Amniotic epithelial cell (primary cell): ENCODE measurements at regions not wholly inside any gene's neighbourhood (a gene's known extent, or its start where the extent isn't known, plus 50 kb on each side); places are given as distances from the start of the nearest gene placed in this dataset.
"Not testable (repeated sequence)": the region's sequence is repeated elsewhere in the genome, so short reads cannot be mapped to it uniquely, and the experiment has no call there.

Source experiments
- DNase-seq: peaks from one replicate; pipeline ENCODE4 v3.0.0-alpha.2; 2010; ENCODE audit warnings: low read depth

DNA sequence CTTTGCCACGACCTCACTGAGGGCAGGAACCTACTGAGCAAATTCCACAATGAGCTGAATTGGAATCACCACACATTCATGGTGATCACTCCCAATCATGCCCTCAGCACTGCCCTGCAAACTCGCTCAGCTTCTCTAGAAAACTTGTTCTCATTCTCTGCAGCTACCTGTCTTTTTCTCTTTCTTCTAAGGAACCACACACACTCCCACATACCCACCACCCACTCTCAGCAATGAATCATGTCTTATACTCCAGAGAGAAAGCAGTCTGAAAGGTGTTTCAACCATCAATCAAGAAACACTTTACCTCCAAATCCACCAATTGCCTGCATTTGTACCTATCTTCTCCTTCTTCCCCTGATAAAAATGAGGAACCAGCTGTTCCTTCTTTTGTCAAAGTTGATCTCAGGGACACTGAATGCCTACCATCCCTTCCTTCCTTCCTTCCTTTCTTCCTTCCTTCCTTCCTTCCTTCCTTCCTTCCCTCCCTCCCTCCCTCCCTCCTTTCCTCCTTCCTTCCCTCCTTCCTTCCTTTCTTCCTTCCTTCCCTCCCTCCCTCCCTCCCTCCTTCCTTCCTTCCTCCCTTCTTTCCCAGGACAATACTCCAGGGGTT, 84.6 kb upstream of the SGK1 start:
- no peak for DNase-seq

- no peak for DNase-seq
These were observed 83.0 kb upstream of the SGK1 start for GRCh38 chr6:134400941-134401340.

- no peak for DNase-seq
These were observed 80.5 kb upstream of the SGK1 start for GRCh38 chr6:134398453-134398852.

- DNase-seq: no peak
These were observed 79.8 kb upstream of the SGK1 start for GRCh38 chr6:134397676-134398075.

- no peak for DNase-seq
These were observed 77.0 kb upstream of the SGK1 start for GRCh38 chr6:134394905-134395304.

GRCh38 chr6:134394208-134394607, 76.3 kb upstream of the SGK1 start:
- no peak for DNase-seq

DNA sequence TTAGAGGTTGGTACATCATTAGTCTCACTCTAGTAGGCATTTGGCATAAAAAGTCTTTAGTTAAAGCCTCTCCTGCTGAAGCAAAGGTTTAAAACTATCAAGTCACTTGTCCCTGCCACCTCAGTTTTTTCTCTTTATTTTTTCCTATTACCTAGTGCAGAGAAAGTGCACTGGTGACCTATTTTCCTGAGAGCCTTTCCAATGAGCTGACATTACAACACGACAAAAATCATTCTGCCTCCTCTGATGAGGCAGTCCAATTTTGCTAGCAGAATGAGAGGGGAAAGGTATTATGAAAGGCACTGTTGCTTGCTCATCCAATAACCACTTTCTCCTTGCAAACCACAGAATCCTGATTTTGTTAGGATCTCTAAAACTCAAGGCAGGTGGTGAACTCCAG, 73.3 kb upstream of the SGK1 start:
- no peak for DNase-seq

- no peak for DNase-seq
These were observed 71.7 kb upstream of the SGK1 start for GRCh38 chr6:134389658-134390057.

- DNase-seq: no peak
These were observed 71.2 kb upstream of the SGK1 start for GRCh38 chr6:134389129-134389528.

GRCh38 chr6:134386482-134386881, 68.6 kb upstream of the SGK1 start:
- not testable (repeated sequence) for DNase-seq

DNA sequence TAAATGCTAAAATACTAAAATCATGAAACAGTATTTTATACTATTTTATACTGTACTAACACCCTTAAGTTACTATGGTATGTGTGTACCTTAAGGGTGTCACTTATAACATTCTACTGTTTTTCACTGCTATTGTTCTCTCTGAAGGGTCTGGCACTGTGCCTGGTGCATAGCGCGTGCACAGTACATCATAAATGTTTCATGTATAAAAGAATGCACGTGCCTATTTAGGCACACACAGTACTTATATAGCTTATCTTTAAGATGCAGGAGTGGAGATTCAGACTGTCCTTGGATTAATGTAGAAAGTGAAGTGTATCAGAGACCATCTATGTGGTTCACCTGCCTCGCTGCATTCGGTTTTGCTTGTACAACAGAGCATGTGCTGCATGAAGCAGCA, 64.0 kb upstream of the SGK1 start:
- no peak for DNase-seq

DNA sequence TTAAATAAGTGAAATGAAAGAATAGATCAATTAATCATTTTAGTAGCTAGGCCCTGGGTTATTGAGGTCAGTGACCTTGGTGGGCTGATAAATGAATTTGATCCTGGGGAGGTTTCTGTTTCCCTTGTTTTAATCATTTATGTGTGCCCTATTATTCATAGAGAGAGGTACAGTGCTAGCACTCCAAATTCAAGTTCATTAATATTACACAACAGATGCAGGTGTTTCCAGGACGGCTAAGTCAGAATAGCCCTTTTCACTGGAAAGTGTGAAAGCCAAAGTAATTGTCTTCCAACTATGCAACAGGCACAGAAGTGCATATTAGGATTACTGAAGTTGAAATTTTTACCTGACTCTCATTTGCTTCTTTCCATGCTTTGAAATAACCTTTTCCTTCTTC, 61.7 kb upstream of the SGK1 start:
- DNase-seq: no peak

- DNase-seq: no peak
These were observed 61.2 kb upstream of the SGK1 start for GRCh38 chr6:134379076-134379475.

GRCh38 chr6:134378426-134378825, 60.5 kb upstream of the SGK1 start:
- DNase-seq: no peak

DNA sequence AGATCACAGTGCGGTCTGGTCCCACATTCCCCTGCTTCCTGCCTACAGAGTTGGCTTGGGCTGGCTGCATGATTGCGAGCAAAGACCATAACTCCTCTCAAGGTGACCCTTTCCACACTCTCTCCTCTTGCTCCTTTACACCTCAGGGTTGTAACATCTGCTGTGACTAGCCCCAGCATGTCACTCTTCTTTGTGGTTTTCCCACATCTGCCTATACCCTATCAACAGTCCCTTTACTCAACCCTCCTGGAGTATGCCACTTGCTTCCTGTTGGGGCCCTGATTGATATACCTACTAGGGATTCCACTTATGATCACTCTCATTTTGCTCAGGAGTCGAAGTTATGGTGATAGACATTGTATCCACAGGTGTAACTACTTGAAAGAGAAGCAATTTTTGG, 58.9 kb upstream of the SGK1 start:
- DNase-seq: no peak

- DNase-seq: no peak
These were observed 57.3 kb upstream of the SGK1 start for GRCh38 chr6:134375220-134375580.

- no peak for DNase-seq
These were observed 56.7 kb upstream of the SGK1 start for GRCh38 chr6:134374491-134375219.

DNA sequence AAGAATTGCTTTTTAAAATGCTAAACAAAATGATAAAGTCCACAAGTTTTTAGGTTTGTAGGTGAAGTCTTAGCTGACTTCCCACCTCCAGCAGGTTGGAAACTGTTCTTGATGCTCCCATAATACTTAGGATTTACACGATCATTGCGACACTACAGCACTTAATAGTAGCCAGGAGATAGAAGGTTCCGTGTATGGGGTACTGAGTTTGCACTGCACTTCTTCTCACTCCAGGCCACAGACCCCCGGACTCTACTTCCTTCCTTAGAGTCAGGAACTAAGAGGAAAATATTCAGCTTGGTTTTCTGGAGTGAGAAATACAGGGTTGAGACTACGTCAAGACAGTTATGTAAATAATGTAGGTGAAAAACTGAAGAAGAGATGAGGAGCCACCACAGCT, 56.1 kb upstream of the SGK1 start:
- DNase-seq: no peak

DNA sequence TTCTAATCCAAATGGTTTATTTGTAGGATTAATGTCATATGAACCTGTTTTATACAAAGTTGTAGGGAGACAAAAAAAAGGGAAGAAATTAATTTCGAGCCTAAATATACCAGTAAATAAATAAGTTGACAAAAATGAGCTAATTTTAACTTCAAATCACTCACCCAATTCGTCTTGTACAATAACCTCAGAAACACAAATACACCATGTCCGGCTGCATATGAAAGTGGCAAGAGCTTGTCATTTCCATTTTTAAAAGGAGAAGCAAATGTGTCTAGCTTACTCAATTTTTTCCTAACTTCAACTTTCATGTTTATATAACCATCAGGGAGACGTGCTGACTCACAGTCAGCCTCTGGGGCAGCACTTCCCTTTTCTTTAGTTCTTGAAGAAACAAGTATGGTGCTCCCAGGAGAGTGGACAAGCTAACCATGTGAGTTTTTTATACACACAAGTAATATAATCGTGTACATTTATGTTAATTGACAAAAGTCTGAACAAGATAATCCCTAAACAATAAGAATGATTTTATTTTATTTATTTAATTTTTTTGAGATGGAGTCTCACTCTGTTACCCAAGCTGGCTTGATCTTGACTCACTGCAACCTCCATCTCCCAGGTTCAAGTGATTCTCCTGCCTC, 55.5 kb upstream of the SGK1 start:
- peak; percentile 83 for DNase-seq

DNA sequence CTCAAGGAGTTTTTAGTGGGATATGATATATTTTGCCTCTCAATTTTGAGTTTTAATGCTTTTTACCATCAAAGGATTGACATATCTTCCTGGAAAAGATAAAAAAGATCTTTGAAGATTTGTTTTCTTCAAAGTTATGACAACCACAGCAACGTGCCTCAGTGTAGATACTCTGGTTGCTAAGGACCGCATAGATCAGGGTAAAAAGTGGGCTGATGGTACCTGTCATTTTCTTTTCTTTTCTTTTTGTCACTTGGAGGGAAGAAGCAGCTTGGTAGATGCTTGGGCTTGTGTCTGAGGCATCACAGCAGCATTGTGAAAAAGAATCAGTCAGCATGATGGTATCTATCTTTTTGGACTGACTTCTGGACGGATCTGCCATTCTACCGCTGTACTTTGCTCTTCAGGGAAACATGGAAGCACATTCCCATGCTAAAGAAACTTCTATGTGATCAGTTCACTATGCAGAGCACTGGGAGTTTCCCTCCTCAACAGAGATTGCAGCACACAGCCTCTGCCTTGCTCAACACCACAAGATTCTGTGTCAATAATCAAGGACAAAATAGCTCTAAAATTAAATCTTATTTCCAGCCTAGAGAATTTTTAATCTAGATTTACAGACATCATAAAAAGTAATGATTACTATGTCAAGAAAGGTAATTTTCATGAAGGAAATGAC, 54.8 kb upstream of the SGK1 start:
- DNase-seq: peak; percentile 86

DNA sequence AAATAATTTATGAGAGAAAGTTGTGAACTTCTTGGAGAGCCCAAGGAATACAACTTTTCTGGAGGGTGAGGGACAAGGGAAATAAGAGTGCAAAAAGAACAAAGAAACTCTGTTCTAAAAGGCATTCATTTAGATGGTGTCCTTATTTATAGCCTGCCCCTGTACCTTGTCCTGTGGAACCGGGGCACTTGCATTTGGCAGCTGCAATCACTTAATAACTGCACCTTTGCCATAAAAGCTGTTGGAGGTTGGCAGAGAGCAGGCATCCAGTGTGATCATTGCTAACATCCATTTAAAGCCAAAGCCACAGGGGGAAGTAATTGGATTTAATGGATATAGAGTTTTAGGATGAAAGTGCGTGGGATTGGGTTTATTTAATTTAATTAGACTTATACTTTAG, 50.8 kb upstream of the SGK1 start:
- no peak for DNase-seq
